ENCODE measurements at regions not wholly inside any gene's neighbourhood (a gene's known extent, or its start where the extent isn't known, plus 50 kb on each side); places are given as distances from the start of the nearest gene placed in this dataset.

GRCh38 chr3:6262010-6262409, 598.9 kb upstream of the GRM7 start:
- Mint-ChIP-seq H3K27me3 (ENCODE audit: low read depth, poor library complexity) (peaks cover 4% of the 10 kb centered on the region), H3K9me3 (no peaks in the 10 kb centered on the region), H3K36me3 (ENCODE audit: low read depth) (no peaks in the 10 kb centered on the region), H3K4me1 (no peaks in the 10 kb centered on the region), H3K27ac (no peak overlapping the region), H3K4me3 (no peak overlapping the region)
- DNase-seq: no peak
- TF ChIP-seq CTCF (IDR thresholded peaks at IDR 0.05): no peak

GRCh38 chr3:6264036-6264435, 596.9 kb upstream of the GRM7 start:
- no peak overlapping the region for H3K27ac Mint-ChIP-seq
- H3K4me1 Mint-ChIP-seq: no peaks in the 10 kb centered on the region
- no peaks in the 10 kb centered on the region for H3K36me3 Mint-ChIP-seq (ENCODE audit: low read depth)
- peaks cover 3% of the 10 kb centered on the region for H3K9me3 Mint-ChIP-seq
- no peak overlapping the region for H3K4me3 Mint-ChIP-seq
- no peak for DNase-seq
- peaks cover 4% of the 10 kb centered on the region for H3K27me3 Mint-ChIP-seq (ENCODE audit: low read depth, poor library complexity)
- no peak for TF ChIP-seq CTCF (IDR thresholded peaks at IDR 0.05)

- Mint-ChIP-seq H3K36me3 (ENCODE audit: low read depth) (no peaks in the 10 kb centered on the region), H3K9me3 (peaks cover 6% of the 10 kb centered on the region), H3K27me3 (ENCODE audit: low read depth, poor library complexity) (peaks cover under 1% of the 10 kb centered on the region), H3K4me1 (no peaks in the 10 kb centered on the region), H3K4me3 (no peak overlapping the region), H3K27ac (no peak overlapping the region)
- DNase-seq: no peak
- TF ChIP-seq CTCF (IDR thresholded peaks at IDR 0.05): no peak
Measured at GRCh38 chr3:6264906-6265305, 596.0 kb upstream of the GRM7 start.

GRCh38 chr3:6266135-6266534, 594.8 kb upstream of the GRM7 start:
- no peak overlapping the region for H3K4me3 Mint-ChIP-seq
- H3K27me3 Mint-ChIP-seq (ENCODE audit: low read depth, poor library complexity): peaks cover 4% of the 10 kb centered on the region
- H3K9me3 Mint-ChIP-seq: peaks cover 10% of the 10 kb centered on the region
- no peak overlapping the region for H3K27ac Mint-ChIP-seq
- H3K36me3 Mint-ChIP-seq (ENCODE audit: low read depth): no peaks in the 10 kb centered on the region
- TF ChIP-seq CTCF (IDR thresholded peaks at IDR 0.05): no peak
- DNase-seq: no peak
- no peaks in the 10 kb centered on the region for H3K4me1 Mint-ChIP-seq

GRCh38 chr3:6273878-6274277, 587.0 kb upstream of the GRM7 start:
- H3K4me3 Mint-ChIP-seq: no peak overlapping the region
- H3K4me1 Mint-ChIP-seq: no peaks in the 10 kb centered on the region
- H3K36me3 Mint-ChIP-seq (ENCODE audit: low read depth): no peaks in the 10 kb centered on the region

More at GRCh38 chr3:6273878-6274277, 587.0 kb upstream of the GRM7 start:
- TF ChIP-seq CTCF (IDR thresholded peaks at IDR 0.05): no peak
- Mint-ChIP-seq H3K27me3 (ENCODE audit: low read depth, poor library complexity) (peaks cover 4% of the 10 kb centered on the region), H3K9me3 (peaks cover 19% of the 10 kb centered on the region), H3K27ac (no peak overlapping the region)
- DNase-seq: no peak

Measured in nephron progenitor cell (in vitro differentiated cells).